GM23248 (cell line): ENCODE measurements at regions not wholly inside any gene's neighbourhood (a gene's known extent, or its start where the extent isn't known, plus 50 kb on each side); places are given as distances from the start of the nearest gene placed in this dataset.
A peak's percentile ranks its signal among the peaks of the same experiment; 100 is the strongest.

Experiments used
- DNase-seq: peaks from one replicate; pipeline ENCODE4 v3.0.0-alpha.2; 2015
- H2AFZ ChIP-seq: fragments of 200-600 bp; sonication (generic); 2 replicates; pipeline ENCODE4 v1.6.1; 2016; ENCODE audit warnings: antibody characterized with exemption
- H3F3A ChIP-seq: fragments of 200-600 bp; sonication (generic); 2 replicates; pipeline ENCODE4 v1.6.1; 2016; ENCODE audit warnings: mild to moderate bottlenecking, antibody characterized with exemption, mixed run types; ENCODE audit not compliant: insufficient read depth
- H3K27ac ChIP-seq: fragments of 200-600 bp; sonication (generic); 2 replicates; pipeline ENCODE4 v1.5.1; 2016; ENCODE audit warnings: mild to moderate bottlenecking
- H3K27me3 ChIP-seq: fragments of 200-600 bp; sonication (generic); replicated peaks from 2 replicates; pipeline ENCODE4 v1.6.1; 2016; ENCODE audit warnings: mild to moderate bottlenecking; ENCODE audit not compliant: insufficient read depth
- H3K36me3 ChIP-seq: fragments of 200-600 bp; sonication (generic); 2 replicates; pipeline ENCODE4 v1.6.1; 2016; ENCODE audit warnings: low read depth, mild to moderate bottlenecking
- H3K4me1 ChIP-seq: fragments of 200-600 bp; sonication (generic); 2 replicates; pipeline ENCODE4 v1.6.1; 2016; ENCODE audit warnings: mild to moderate bottlenecking; ENCODE audit not compliant: insufficient read depth
- H3K4me2 ChIP-seq: fragments of 200-600 bp; sonication (generic); one replicate; pipeline ENCODE4 v1.6.1; 2016; ENCODE audit warnings: mild to moderate bottlenecking; ENCODE audit not compliant: unreplicated experiment
- H3K4me3 ChIP-seq: fragments of 200-600 bp; sonication (generic); 2 replicates; pipeline ENCODE4 v1.5.1; 2016; ENCODE audit warnings: mild to moderate bottlenecking
- H3K79me2 ChIP-seq: fragments of 200-600 bp; sonication (generic); 2 replicates; pipeline ENCODE4 v1.6.1; 2016; ENCODE audit warnings: mild to moderate bottlenecking; ENCODE audit not compliant: insufficient read depth
- H3K9ac ChIP-seq: fragments of 200-600 bp; sonication (generic); 2 replicates; pipeline ENCODE4 v1.6.1; 2016; ENCODE audit warnings: mild to moderate bottlenecking
- H3K9me2 ChIP-seq: fragments of 200-600 bp; sonication (generic); 2 replicates; pipeline ENCODE4 v1.6.1; 2016; ENCODE audit warnings: mixed run types, mild to moderate bottlenecking, moderate library complexity; ENCODE audit not compliant: insufficient read depth
- H3K9me3 ChIP-seq: fragments of 200-600 bp; sonication (generic); one replicate; pipeline ENCODE4 v1.6.1; 2017; ENCODE audit warnings: low read depth
- H4K20me1 ChIP-seq: fragments of 200-600 bp; sonication (generic); 2 replicates; pipeline ENCODE4 v1.6.0; 2016; ENCODE audit not compliant: insufficient read depth
- EZH2 ChIP-seq: fragments of 200-600 bp; sonication (generic); IDR thresholded peaks from 2 replicates; pipeline ENCODE4 v1.6.1; 2018; ENCODE audit warnings: antibody characterized with exemption, mild to moderate bottlenecking; ENCODE audit not compliant: insufficient read depth, poor library complexity, severe bottlenecking
- EZH2phosphoT487 ChIP-seq: fragments of 200-600 bp; sonication (generic); IDR thresholded peaks from 2 replicates; pipeline ENCODE4 v1.6.1; 2018; ENCODE audit warnings: antibody characterized with exemption, moderate library complexity, mild to moderate bottlenecking, low read depth; ENCODE audit not compliant: insufficient read depth
- WGBS, 2 experiments: methylation state at CpG; one replicate each; pipeline ENCODE4 v1.1.6; 2015 to 2017; ENCODE audit warnings: low lambda C conversion rate in 2 of 2, low coverage in 1 of 2; ENCODE audit errors: missing lambda C conversion rate in 2 of 2; 5-methylcytosine and 5-hydroxymethylcytosine counted together
- in situ Hi-C: fragments of 300-500 bp; cut with MboI; formaldehyde crosslinking; loops from 2 replicates; pipeline ENCODE4 v1.15.0; 2020

DNA sequence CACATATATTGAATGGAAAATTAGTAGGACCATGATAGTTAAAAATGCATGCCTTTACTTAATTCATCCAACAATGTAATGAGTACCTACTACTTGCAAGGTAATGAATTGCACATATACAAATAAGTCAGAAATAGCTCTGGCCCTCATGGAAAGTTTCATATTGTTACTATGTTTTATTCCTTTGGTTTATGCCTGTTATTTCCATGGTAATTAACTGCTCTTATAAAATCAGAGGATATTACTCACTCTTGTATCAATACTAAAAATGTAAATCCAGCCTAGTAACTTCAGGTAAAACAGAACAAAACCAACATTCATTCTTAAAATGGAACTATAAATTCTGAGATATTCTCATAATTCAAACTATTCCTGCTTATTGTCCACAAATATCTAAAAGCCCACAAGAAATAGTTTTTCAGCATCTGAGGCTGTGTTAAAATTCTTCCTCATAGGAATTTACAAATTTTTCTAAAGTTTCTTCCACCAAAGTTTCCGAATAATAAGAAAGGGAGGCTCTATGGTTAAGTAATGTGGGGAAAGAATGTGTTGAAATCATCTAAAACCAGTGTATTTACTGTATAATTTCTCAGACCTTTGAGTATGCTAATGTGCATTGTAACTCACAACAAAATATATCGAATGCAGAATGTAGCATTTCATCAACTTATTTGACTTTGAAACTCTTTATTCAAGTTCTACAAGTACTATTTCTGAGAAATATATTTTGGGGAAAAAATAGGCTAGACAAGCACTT lies 444.2 kb downstream of the PDGFC start:
- Histone ChIP-seq H3K9me2 (no peaks in the 10 kb centered on the region; the same call in 1 of the 2 replicates), H3K9ac (no peak overlapping the region), H3F3A (no peaks in the 10 kb centered on the region), H3K4me2 (no peak overlapping the region), H3K4me3 (no peak overlapping the region), H3K9me3 (no peaks in the 10 kb centered on the region), H3K36me3 (no peaks in the 10 kb centered on the region), H3K4me1 (no peaks in the 10 kb centered on the region), H3K27me3 (no peaks in the 10 kb centered on the region), H3K79me2 (no peaks in the 10 kb centered on the region), H3K27ac (no peak overlapping the region), H2AFZ (no peak overlapping the region), H4K20me1 (no peaks in the 10 kb centered on the region)
- TF ChIP-seq EZH2phosphoT487, result no peak
- no peak for TF ChIP-seq EZH2
- 95 to 96% methylated on average over 2 of the region's 2 CpGs for WGBS, 2 experiments
- DNase-seq, result no peak
- in situ Hi-C loops, result no loop called here

DNA sequence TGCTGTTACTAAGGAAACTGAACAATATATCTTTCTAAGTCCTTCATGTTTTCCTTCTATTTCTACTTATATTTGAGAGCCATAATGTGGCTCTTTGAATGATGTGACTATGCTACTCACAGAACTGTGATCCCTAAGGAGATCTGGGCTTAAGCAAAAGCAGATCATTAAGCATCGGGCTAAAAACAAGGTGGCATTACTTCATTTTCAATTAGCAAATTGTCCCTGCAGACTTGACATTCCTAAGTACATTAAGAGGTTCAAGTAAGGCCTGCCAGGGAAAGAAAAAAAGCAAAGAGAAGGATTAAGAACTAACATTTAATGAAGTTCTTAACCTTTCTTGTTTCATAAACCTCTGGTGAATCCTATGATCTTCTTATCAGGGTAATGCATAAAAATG lies 447.6 kb downstream of the PDGFC start:
- H4K20me1 ChIP-seq, result no peaks in the 10 kb centered on the region
- H3K4me2 ChIP-seq, result no peak overlapping the region
- no peaks in the 10 kb centered on the region for H3K27me3 ChIP-seq
- peak overlapping the region; percentile 26; the same call in 1 of the 2 replicates for H2AFZ ChIP-seq
- no peaks in the 10 kb centered on the region; the same call in 1 of the 2 replicates for H3K9me2 ChIP-seq
- no peaks in the 10 kb centered on the region for H3K4me1 ChIP-seq
- no peaks in the 10 kb centered on the region for H3K36me3 ChIP-seq
- H3K27ac ChIP-seq, result no peak overlapping the region
- no peak overlapping the region for H3K4me3 ChIP-seq
- no peaks in the 10 kb centered on the region for H3K9me3 ChIP-seq
- 58 to 60% methylated on average over 1 of the region's 1 CpG for WGBS, 2 experiments
- DNase-seq, result no peak
- H3K79me2 ChIP-seq, result no peaks in the 10 kb centered on the region
- in situ Hi-C loops, result no loop called here
- TF ChIP-seq EZH2phosphoT487 (no peak), EZH2 (no peak)
- H3K9ac ChIP-seq, result no peak overlapping the region
- no peaks in the 10 kb centered on the region for H3F3A ChIP-seq

GRCh38 chr4:156523492-156523891 lies 448.1 kb downstream of the PDGFC start:
- H3F3A ChIP-seq, result no peaks in the 10 kb centered on the region
- no peaks in the 10 kb centered on the region for H3K36me3 ChIP-seq
- WGBS, 2 experiments, result 72 to 74% methylated on average over 3 of the region's 3 CpGs
- no peaks in the 10 kb centered on the region for H4K20me1 ChIP-seq
- H2AFZ ChIP-seq, result 0 out of 2 replicates have a peak overlapping the region, but pooled peaks have one; percentile 26
- no peaks in the 10 kb centered on the region for H3K27me3 ChIP-seq
- H3K9me3 ChIP-seq, result no peaks in the 10 kb centered on the region
- TF ChIP-seq EZH2 (no peak), EZH2phosphoT487 (no peak)
- no peaks in the 10 kb centered on the region for H3K79me2 ChIP-seq
- H3K9ac ChIP-seq, result no peak overlapping the region
- no peak overlapping the region for H3K4me2 ChIP-seq
- H3K27ac ChIP-seq, result no peak overlapping the region
- no peak for DNase-seq
- H3K9me2 ChIP-seq, result no peaks in the 10 kb centered on the region; the same call in 1 of the 2 replicates
- in situ Hi-C loops, result no loop called here
- no peak overlapping the region for H3K4me3 ChIP-seq
- no peaks in the 10 kb centered on the region for H3K4me1 ChIP-seq

- in situ Hi-C loops, result no loop called here
- no peaks in the 10 kb centered on the region for H3K9me3 ChIP-seq
- no peaks in the 10 kb centered on the region for H3K79me2 ChIP-seq
- H3K4me2 ChIP-seq, result no peak overlapping the region
- no peaks in the 10 kb centered on the region for H3K9me2 ChIP-seq
- no peak overlapping the region for H3K4me3 ChIP-seq
- H3K27me3 ChIP-seq, result no peaks in the 10 kb centered on the region
- peaks cover 5% of the 10 kb centered on the region for H3K4me1 ChIP-seq
- H3F3A ChIP-seq, result 0 out of 2 replicates have a peak, but pooled peaks cover 3% of the 10 kb centered on the region
- H3K27ac ChIP-seq, result no peak overlapping the region
- 96 to 100% methylated on average over 3 of the region's 3 CpGs for WGBS, 2 experiments
- H3K36me3 ChIP-seq, result no peaks in the 10 kb centered on the region
- TF ChIP-seq EZH2phosphoT487 (no peak), EZH2 (no peak)
- H2AFZ ChIP-seq, result no peak overlapping the region
- no peak overlapping the region for H3K9ac ChIP-seq
- DNase-seq, result no peak
- H4K20me1 ChIP-seq, result no peaks in the 10 kb centered on the region
Measured at GRCh38 chr4:156521631-156522030, 450.0 kb downstream of the PDGFC start.
